ENCODE measurements at regions not wholly inside any gene's neighbourhood (a gene's known extent, or its start where the extent isn't known, plus 50 kb on each side); places are given as distances from the start of the nearest gene placed in this dataset.

DNA sequence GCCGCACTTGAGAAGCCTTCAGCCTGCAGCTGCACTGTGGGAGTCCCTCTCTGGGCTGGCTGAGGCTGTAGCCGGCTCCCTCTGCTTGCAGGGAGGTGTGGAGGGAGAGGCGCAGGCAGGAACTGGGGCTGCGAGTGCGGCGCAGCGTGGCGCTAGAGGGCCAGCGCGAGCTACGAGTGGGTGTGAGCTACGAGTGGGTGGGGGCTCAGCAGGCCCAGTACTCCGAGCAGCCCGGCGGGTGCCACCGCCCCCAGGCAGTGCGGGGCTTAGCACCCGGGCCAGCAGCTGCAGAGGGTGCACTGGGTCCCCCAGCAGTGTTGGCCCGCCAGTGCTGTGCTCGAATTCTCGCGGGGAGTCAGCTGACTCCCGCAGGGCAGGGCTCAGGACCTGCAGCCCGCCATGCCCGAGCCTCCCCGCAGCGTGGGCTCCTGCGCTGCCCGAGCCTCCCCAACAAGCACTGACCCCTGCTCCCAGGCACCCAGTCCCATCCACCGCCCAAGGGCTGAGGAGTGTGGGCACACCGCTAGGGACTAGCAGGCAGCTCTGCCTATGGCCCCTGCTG lies 1620.1 kb downstream of the BRINP3 start:
- WGBS = 96% methylated on average over 31 of the region's 31 CpGs
- no peaks in the 10 kb centered on the region for H3K4me1 ChIP-seq (ENCODE audit: insufficient read depth, low read length)
- no peaks in the 10 kb centered on the region; the same call in 1 of the 2 replicates for H3K9me3 ChIP-seq (ENCODE audit: insufficient read depth, low read depth, low read length)
- no peak overlapping the region for H3K27ac ChIP-seq (ENCODE audit: low read depth, low read length)
- H3K27me3 ChIP-seq (ENCODE audit: insufficient read depth, low read length) = no peaks in the 10 kb centered on the region
- H3K4me3 ChIP-seq (ENCODE audit: low read length) = no peak overlapping the region
- H3K36me3 ChIP-seq (ENCODE audit: insufficient read depth, low read length) = no peaks in the 10 kb centered on the region
- H3K9ac ChIP-seq (ENCODE audit: low read depth, low read length) = no peak overlapping the region

DNA sequence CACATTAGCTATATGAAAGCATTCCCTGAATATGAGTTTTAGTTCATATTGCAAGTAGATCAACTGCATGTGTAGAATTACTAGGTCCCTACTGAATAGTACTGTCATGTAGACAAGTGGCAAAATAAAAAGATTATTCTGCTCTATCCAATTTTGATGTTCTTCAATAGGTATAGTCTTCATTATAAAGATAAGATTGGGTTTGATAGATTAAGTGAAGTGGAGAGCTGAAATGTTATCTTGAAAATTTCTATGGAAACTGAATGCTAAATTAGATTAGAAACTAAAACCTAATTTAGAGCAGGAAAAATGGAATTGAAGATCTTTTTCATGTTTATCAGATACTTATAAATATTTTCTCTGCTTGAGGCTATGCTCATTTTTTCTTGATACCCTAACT lies 1610.0 kb downstream of the BRINP3 start:
- H3K36me3 ChIP-seq (ENCODE audit: insufficient read depth, low read length) = no peaks in the 10 kb centered on the region
- H3K9ac ChIP-seq (ENCODE audit: low read depth, low read length) = no peak overlapping the region
- H3K27ac ChIP-seq (ENCODE audit: low read depth, low read length) = no peak overlapping the region
- H3K4me3 ChIP-seq (ENCODE audit: low read length) = no peak overlapping the region
- H3K4me1 ChIP-seq (ENCODE audit: insufficient read depth, low read length) = no peaks in the 10 kb centered on the region
- no peaks in the 10 kb centered on the region for H3K9me3 ChIP-seq (ENCODE audit: insufficient read depth, low read depth, low read length)
- H3K27me3 ChIP-seq (ENCODE audit: insufficient read depth, low read length) = no peaks in the 10 kb centered on the region

DNA sequence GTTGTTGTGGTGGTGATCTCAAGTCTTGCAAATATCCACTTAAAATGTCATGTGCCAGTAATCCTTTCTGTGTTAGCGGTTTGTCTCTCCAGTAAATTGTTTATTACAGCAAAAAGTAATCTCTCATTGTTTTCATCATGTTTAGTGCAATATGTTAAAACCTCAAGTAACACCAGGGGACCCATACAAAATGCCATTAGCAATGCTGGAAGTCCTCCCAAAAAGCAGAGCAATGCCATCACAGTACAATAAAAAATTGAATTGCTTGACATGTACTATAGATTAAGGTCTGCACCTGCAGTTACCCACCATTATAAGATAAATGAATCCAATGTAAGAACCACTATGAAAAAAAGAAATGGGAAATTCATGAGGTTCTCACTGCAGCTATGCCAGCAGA lies 1606.5 kb downstream of the BRINP3 start:
- no peak overlapping the region for H3K4me3 ChIP-seq (ENCODE audit: low read length)
- no peaks in the 10 kb centered on the region for H3K36me3 ChIP-seq (ENCODE audit: insufficient read depth, low read length)
- no peaks in the 10 kb centered on the region for H3K27me3 ChIP-seq (ENCODE audit: insufficient read depth, low read length)
- H3K27ac ChIP-seq (ENCODE audit: low read depth, low read length) = no peak overlapping the region
- 100% methylated on average over 1 of the region's 1 CpG for WGBS
- H3K9me3 ChIP-seq (ENCODE audit: insufficient read depth, low read depth, low read length) = no peaks in the 10 kb centered on the region
- H3K4me1 ChIP-seq (ENCODE audit: insufficient read depth, low read length) = no peaks in the 10 kb centered on the region
- no peak overlapping the region for H3K9ac ChIP-seq (ENCODE audit: low read depth, low read length)

DNA sequence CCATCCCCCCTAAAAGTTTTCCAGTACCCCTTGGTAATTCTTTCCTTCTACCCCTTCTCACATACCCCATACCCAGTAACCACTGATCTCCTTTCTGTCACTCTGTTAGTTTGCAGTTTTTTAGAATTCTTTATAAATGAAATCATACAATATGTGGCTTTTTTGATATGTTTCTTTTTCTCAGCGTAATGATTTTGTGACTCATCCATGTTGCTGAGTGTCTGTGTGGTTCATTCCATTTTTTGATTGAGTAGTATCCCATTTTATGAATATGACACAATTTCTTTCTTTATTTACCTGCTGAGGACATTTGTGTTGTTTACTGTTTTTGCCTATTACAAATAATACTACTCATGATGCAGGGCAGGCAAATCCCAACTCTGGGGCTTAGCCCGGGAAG lies 1605.3 kb downstream of the BRINP3 start:
- H3K27ac ChIP-seq (ENCODE audit: low read depth, low read length) = no peak overlapping the region
- no peak overlapping the region for H3K9ac ChIP-seq (ENCODE audit: low read depth, low read length)
- no peaks in the 10 kb centered on the region for H3K36me3 ChIP-seq (ENCODE audit: insufficient read depth, low read length)
- no peak overlapping the region for H3K4me3 ChIP-seq (ENCODE audit: low read length)
- no CpG with 5 or more reads among the region's 2 CpGs for WGBS
- H3K4me1 ChIP-seq (ENCODE audit: insufficient read depth, low read length) = no peaks in the 10 kb centered on the region
- H3K9me3 ChIP-seq (ENCODE audit: insufficient read depth, low read depth, low read length) = no peaks in the 10 kb centered on the region
- no peaks in the 10 kb centered on the region for H3K27me3 ChIP-seq (ENCODE audit: insufficient read depth, low read length)

DNA sequence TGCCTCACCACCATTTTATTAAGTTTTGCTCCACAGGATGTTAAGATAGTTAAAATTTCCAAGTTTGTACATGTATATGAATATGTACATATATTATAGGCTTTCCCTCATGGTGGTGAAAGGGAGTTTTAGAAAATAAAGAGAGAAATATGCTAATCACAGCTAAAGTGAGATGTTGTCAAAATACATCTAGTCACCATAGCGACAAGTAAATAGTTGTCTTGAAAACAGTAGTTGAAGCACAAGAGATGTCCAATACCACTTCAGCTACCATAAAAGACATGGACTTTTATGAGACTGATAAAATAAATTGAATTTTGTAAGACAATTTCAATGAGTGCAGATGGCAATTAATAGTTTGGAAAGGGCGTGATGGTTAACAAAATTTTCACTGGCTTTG lies 1600.0 kb downstream of the BRINP3 start:
- Histone ChIP-seq H3K9me3 (ENCODE audit: insufficient read depth, low read depth, low read length) (no peaks in the 10 kb centered on the region), H3K4me1 (ENCODE audit: insufficient read depth, low read length) (no peaks in the 10 kb centered on the region), H3K27ac (ENCODE audit: low read depth, low read length) (no peak overlapping the region), H3K27me3 (ENCODE audit: insufficient read depth, low read length) (no peaks in the 10 kb centered on the region), H3K9ac (ENCODE audit: low read depth, low read length) (no peak overlapping the region), H3K36me3 (ENCODE audit: insufficient read depth, low read length) (no peaks in the 10 kb centered on the region), H3K4me3 (ENCODE audit: low read length) (no peak overlapping the region)
- 100% methylated on average over 2 of the region's 2 CpGs for WGBS

DNA sequence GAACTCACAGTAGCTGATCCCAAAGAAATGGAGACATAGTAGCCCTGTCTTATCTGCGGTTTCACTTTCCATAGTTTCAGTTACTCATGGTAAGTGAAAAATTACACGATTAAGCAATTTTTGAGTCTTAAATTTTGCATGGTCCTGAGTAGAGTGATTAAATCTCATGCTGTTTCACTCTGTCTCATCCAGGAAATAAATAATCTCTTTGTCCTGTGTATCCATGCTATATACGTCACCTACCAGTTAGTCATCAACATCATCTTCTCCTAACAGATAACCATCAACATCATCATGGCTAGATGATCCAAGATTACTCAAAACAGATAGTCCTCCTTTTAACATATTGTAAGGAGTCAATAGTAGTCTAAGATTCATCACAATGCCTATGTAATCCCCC lies 1589.3 kb downstream of the BRINP3 start:
- H3K9me3 ChIP-seq (ENCODE audit: insufficient read depth, low read depth, low read length) = no peaks in the 10 kb centered on the region
- no peak overlapping the region for H3K9ac ChIP-seq (ENCODE audit: low read depth, low read length)
- H3K4me3 ChIP-seq (ENCODE audit: low read length) = no peak overlapping the region
- 65% methylated on average over 3 of the region's 3 CpGs for WGBS
- no peaks in the 10 kb centered on the region for H3K4me1 ChIP-seq (ENCODE audit: insufficient read depth, low read length)
- H3K27me3 ChIP-seq (ENCODE audit: insufficient read depth, low read length) = no peaks in the 10 kb centered on the region
- H3K36me3 ChIP-seq (ENCODE audit: insufficient read depth, low read length) = no peaks in the 10 kb centered on the region
- no peak overlapping the region for H3K27ac ChIP-seq (ENCODE audit: low read depth, low read length)

DNA sequence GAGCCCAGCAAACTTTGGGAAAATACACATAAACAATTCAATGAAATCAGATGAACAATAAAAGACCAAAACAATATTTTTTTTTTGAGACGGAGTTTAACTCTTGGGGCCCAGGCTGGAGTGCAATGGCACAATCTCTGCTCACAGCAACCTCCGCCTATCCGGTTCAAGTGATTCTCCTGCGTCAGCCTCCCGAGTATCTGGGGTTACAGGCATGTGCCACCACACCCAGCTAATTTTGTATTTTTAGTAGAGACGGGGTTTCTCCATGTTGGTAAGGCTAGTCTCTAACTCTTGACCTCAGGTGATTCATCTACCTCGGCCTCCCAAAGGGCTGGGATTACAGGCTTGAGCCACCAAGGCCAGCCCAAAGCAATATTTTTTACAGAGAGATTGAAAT lies 1588.5 kb downstream of the BRINP3 start:
- H3K27ac ChIP-seq (ENCODE audit: low read depth, low read length) = no peak overlapping the region
- H3K9me3 ChIP-seq (ENCODE audit: insufficient read depth, low read depth, low read length) = no peaks in the 10 kb centered on the region
- H3K4me3 ChIP-seq (ENCODE audit: low read length) = no peak overlapping the region
- H3K4me1 ChIP-seq (ENCODE audit: insufficient read depth, low read length) = no peaks in the 10 kb centered on the region
- no peak overlapping the region for H3K9ac ChIP-seq (ENCODE audit: low read depth, low read length)
- 98% methylated on average over 7 of the region's 7 CpGs for WGBS
- no peaks in the 10 kb centered on the region for H3K36me3 ChIP-seq (ENCODE audit: insufficient read depth, low read length)
- no peaks in the 10 kb centered on the region for H3K27me3 ChIP-seq (ENCODE audit: insufficient read depth, low read length)

DNA sequence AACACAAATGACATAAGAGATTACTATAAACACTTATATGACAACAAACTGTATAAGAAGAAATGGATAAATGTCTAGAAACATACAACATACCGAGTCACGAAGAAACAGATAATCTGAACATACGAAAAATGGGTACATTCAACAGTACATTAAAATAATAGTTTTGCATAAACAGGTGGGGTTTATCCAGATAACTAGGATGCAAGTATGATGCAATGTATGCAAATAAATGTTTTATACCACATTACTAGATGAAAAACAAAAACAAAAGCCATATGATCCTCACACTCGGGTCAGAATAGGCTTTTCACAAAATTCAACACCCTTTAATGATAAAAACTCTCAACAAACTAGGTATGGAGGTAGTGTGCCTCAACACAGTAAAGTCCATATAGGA lies 1585.7 kb downstream of the BRINP3 start:
- Histone ChIP-seq H3K9me3 (ENCODE audit: insufficient read depth, low read depth, low read length) (no peaks in the 10 kb centered on the region), H3K9ac (ENCODE audit: low read depth, low read length) (no peak overlapping the region), H3K27me3 (ENCODE audit: insufficient read depth, low read length) (no peaks in the 10 kb centered on the region), H3K36me3 (ENCODE audit: insufficient read depth, low read length) (no peaks in the 10 kb centered on the region), H3K27ac (ENCODE audit: low read depth, low read length) (no peak overlapping the region), H3K4me1 (ENCODE audit: insufficient read depth, low read length) (no peaks in the 10 kb centered on the region), H3K4me3 (ENCODE audit: low read length) (no peak overlapping the region)
- 100% methylated on average over 1 of the region's 4 CpGs for WGBS

DNA sequence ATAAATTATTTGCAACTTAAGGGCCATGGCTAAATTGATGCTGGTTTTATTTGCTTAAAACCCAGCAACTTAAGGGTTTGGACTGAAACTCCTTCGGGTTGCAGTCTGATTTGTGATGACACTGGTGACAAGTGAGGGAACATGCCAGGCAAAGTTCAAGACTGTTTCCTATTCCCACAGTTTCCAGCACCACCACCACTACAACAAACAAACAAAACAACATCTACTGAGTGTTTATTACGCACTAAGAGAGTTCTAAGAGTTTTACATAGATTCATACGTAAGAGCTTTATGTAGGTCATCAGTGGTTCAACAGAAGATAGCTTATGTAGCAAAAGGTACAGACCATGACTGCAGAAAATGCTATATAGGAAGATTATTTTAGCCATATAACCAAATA lies 1582.1 kb downstream of the BRINP3 start:
- 94% methylated on average over 3 of the region's 3 CpGs for WGBS
- no peak overlapping the region for H3K27ac ChIP-seq (ENCODE audit: low read depth, low read length)

DNA sequence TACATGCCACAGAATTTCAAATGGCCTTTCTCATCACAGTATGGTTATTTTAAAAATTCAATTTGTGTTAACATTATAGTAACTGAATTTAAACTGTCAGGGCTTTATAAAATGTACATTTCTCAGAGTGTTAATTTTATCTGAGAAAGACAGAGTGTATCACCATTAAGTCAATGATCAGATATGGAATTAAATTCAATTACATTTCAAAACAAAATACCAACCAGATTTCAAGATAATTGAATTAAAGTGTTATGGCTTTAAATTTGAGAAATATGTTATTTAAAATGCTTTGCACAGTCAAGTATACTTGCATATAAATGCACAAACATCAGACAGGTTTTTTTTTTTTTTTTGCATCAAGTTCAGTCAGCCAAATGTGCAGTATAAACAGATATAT lies 1574.4 kb downstream of the BRINP3 start:
- peaks cover 6% of the 10 kb centered on the region; the same call in 1 of the 2 replicates for H3K4me1 ChIP-seq (ENCODE audit: insufficient read depth, low read length)
- H3K4me3 ChIP-seq (ENCODE audit: low read length) = no peak overlapping the region
- H3K27me3 ChIP-seq (ENCODE audit: insufficient read depth, low read length) = no peaks in the 10 kb centered on the region
- no peaks in the 10 kb centered on the region for H3K9me3 ChIP-seq (ENCODE audit: insufficient read depth, low read depth, low read length)
- no peak overlapping the region for H3K27ac ChIP-seq (ENCODE audit: low read depth, low read length)
- no peaks in the 10 kb centered on the region for H3K36me3 ChIP-seq (ENCODE audit: insufficient read depth, low read length)
- no peak overlapping the region for H3K9ac ChIP-seq (ENCODE audit: low read depth, low read length)

More for the DNA sequence above, 1582.1 kb downstream of the BRINP3 start:
- no peaks in the 10 kb centered on the region for H3K36me3 ChIP-seq (ENCODE audit: insufficient read depth, low read length)
- H3K9ac ChIP-seq (ENCODE audit: low read depth, low read length) = no peak overlapping the region
- H3K4me3 ChIP-seq (ENCODE audit: low read length) = no peak overlapping the region
- no peaks in the 10 kb centered on the region for H3K9me3 ChIP-seq (ENCODE audit: insufficient read depth, low read depth, low read length)
- no peaks in the 10 kb centered on the region for H3K4me1 ChIP-seq (ENCODE audit: insufficient read depth, low read length)
- H3K27me3 ChIP-seq (ENCODE audit: insufficient read depth, low read length) = no peaks in the 10 kb centered on the region

DNA sequence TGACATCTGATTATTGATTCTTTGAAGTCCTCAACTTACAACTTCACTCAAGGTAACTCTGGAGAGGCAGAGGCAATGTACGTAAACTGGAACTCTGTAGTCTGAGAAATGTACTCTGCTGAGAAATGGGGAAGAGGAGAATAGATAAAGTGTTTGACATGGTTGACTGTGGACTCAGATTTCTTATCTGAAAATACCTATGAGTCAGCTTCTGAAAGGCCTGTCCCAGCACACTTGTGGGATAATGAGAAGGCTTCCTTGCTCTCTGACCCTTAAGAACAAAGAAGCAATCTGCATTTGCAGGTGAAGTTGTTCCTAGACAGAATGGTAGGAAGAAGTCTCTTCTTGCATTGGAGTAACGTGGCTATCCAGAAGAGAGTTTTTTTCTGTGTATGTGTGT lies 1573.5 kb downstream of the BRINP3 start:
- Histone ChIP-seq H3K27ac (ENCODE audit: low read depth, low read length) (no peak overlapping the region), H3K36me3 (ENCODE audit: insufficient read depth, low read length) (no peaks in the 10 kb centered on the region), H3K4me3 (ENCODE audit: low read length) (no peak overlapping the region), H3K9me3 (ENCODE audit: insufficient read depth, low read depth, low read length) (no peaks in the 10 kb centered on the region), H3K9ac (ENCODE audit: low read depth, low read length) (no peak overlapping the region), H3K27me3 (ENCODE audit: insufficient read depth, low read length) (no peaks in the 10 kb centered on the region), H3K4me1 (ENCODE audit: insufficient read depth, low read length) (peaks cover 6% of the 10 kb centered on the region; the same call in 1 of the 2 replicates)
- 96% methylated on average over 2 of the region's 2 CpGs for WGBS

DNA sequence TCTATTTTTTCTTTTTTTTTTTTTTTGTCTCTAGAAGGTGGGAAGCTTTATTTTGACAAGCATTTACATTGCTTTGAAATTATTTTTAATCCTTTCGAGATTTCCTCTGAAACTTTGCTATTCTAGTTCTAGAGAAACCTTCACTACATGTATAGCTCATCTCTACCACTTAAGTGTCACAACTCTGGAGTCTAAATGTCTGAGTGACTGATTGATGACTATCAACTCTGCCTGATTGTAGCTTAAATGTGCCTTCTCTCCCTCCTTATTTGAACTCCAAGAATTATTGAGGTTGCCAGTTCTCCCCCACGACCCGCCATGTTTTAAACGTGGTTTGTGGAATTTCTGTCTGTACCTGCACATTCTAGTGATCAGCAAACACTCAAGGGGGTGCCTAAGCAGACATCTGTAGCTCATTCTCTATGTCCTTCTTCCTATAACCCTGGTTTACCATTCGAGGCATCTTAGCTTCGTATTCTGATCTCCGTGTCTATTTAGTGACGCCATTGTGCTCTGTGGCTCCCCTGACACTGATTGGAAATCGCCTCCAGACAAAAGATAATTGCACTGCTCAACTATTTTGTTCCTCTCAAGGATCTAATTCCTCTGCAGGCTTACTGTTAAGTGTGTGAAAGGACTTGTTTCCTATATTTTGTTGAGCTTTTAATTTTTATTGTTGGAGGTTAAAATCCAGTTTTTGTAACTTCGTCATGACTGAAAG lies 1570.6 kb downstream of the BRINP3 start:
- Histone ChIP-seq H3K4me1 (ENCODE audit: insufficient read depth, low read length) (peaks cover 6% of the 10 kb centered on the region; the same call in 1 of the 2 replicates), H3K4me3 (ENCODE audit: low read length) (no peak overlapping the region)
- 97% methylated on average over 8 of the region's 10 CpGs for WGBS

More for the DNA sequence above, 1570.6 kb downstream of the BRINP3 start:
- H3K9me3 ChIP-seq (ENCODE audit: insufficient read depth, low read depth, low read length) = no peaks in the 10 kb centered on the region
- H3K9ac ChIP-seq (ENCODE audit: low read depth, low read length) = no peak overlapping the region
- no peaks in the 10 kb centered on the region for H3K27me3 ChIP-seq (ENCODE audit: insufficient read depth, low read length)
- no peak overlapping the region for H3K27ac ChIP-seq (ENCODE audit: low read depth, low read length)
- no peaks in the 10 kb centered on the region for H3K36me3 ChIP-seq (ENCODE audit: insufficient read depth, low read length)

Measured in HUES64 (cell line).